HCT116 (cell line): ENCODE measurements at regions not wholly inside any gene's neighbourhood (a gene's known extent, or its start where the extent isn't known, plus 50 kb on each side); places are given as distances from the start of the nearest gene placed in this dataset.

ENCODE experiments used
- EGR1 ChIP-seq: IDR thresholded peaks from 2 replicates; pipeline ENCODE4 v1.6.1; 2012; ENCODE audit warnings: low read depth
- ELF1 ChIP-seq: IDR thresholded peaks from 2 replicates; pipeline ENCODE4 v1.6.1; 2012; ENCODE audit warnings: low read depth, borderline replicate concordance
- EZH2 ChIP-seq: fragments of 200-600 bp; sonication (generic); IDR thresholded peaks from 2 replicates; pipeline ENCODE4 v1.6.1; 2017; ENCODE audit warnings: antibody characterized with exemption, mixed run types
- EZH2phosphoT487 ChIP-seq: fragments of 200-600 bp; IDR thresholded peaks from 2 replicates; pipeline ENCODE4 v1.6.1; 2018; ENCODE audit warnings: antibody characterized with exemption, borderline replicate concordance
- POLR2A ChIP-seq: IDR thresholded peaks from 2 replicates; pipeline ENCODE4 v1.7.0; 2011; ENCODE audit warnings: borderline replicate concordance; ENCODE audit not compliant: insufficient read depth, insufficient read length; ENCODE audit errors: extremely low read depth
- POLR2AphosphoS5 ChIP-seq: IDR thresholded peaks from 2 replicates; pipeline ENCODE4 v1.6.1; 2011; ENCODE audit warnings: mild to moderate bottlenecking, low read depth, low read length, moderate library complexity
- SP1 ChIP-seq: IDR thresholded peaks from 2 replicates; pipeline ENCODE4 v1.6.1; 2012; ENCODE audit warnings: low read depth
- TF ChIP-seq, protein P1 (sequence below), 3 experiments: fragments of 200-600 bp in 1 of 3; sonication (generic) in 1 of 3; IDR thresholded peaks in 2 of 3; conservative IDR thresholded peaks in 1 of 3; 2 replicates each; pipeline ENCODE4 v1.5.1; 2012 to 2017; ENCODE audit warnings: low read depth in 2 of 3, low read length in 2 of 3, antibody characterized with exemption in 1 of 3, borderline replicate concordance in 1 of 3, control low read depth in 1 of 3, mild to moderate bottlenecking in 1 of 3, mixed read lengths in 1 of 3, mixed run types in 1 of 3, moderate library complexity in 1 of 3; ENCODE audit not compliant: insufficient read depth in 1 of 3
- TF ChIP-seq, protein P2 (sequence below): IDR thresholded peaks from 2 replicates; pipeline ENCODE4 v1.6.1; 2012; ENCODE audit warnings: low read depth

DNA sequence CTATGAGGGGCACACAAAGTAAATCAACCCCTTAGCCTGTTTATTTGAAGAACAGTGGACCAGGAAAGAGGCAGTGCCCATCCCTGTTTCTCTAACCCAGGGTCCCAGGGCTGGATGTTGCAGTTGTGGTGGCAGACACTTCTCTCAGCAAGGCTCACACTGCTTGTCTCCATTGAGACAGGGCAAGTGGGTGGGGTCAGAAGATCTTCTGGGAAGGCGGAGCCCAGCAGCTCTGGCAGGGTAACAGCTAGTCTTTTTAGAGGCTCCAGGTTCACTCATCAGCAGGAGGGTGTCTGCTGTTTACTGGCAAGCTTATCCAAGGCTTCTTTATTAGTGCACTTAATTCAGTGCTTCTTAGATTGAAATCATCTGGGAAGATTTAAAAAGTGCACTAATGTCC lies 659.8 kb upstream of the DIPK2B start:
- TF ChIP-seq, protein P1, sequence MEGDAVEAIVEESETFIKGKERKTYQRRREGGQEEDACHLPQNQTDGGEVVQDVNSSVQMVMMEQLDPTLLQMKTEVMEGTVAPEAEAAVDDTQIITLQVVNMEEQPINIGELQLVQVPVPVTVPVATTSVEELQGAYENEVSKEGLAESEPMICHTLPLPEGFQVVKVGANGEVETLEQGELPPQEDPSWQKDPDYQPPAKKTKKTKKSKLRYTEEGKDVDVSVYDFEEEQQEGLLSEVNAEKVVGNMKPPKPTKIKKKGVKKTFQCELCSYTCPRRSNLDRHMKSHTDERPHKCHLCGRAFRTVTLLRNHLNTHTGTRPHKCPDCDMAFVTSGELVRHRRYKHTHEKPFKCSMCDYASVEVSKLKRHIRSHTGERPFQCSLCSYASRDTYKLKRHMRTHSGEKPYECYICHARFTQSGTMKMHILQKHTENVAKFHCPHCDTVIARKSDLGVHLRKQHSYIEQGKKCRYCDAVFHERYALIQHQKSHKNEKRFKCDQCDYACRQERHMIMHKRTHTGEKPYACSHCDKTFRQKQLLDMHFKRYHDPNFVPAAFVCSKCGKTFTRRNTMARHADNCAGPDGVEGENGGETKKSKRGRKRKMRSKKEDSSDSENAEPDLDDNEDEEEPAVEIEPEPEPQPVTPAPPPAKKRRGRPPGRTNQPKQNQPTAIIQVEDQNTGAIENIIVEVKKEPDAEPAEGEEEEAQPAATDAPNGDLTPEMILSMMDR (IDR thresholded peaks at IDR 0.05 in 2 of 3, conservative IDR thresholded peaks at IDR 0.05 in 1 of 3; ENCODE audit: borderline replicate concordance in 1 of 3, insufficient read depth in 1 of 3, low read depth in 2 of 3, low read length in 2 of 3): no peak
- TF ChIP-seq, protein P2, sequence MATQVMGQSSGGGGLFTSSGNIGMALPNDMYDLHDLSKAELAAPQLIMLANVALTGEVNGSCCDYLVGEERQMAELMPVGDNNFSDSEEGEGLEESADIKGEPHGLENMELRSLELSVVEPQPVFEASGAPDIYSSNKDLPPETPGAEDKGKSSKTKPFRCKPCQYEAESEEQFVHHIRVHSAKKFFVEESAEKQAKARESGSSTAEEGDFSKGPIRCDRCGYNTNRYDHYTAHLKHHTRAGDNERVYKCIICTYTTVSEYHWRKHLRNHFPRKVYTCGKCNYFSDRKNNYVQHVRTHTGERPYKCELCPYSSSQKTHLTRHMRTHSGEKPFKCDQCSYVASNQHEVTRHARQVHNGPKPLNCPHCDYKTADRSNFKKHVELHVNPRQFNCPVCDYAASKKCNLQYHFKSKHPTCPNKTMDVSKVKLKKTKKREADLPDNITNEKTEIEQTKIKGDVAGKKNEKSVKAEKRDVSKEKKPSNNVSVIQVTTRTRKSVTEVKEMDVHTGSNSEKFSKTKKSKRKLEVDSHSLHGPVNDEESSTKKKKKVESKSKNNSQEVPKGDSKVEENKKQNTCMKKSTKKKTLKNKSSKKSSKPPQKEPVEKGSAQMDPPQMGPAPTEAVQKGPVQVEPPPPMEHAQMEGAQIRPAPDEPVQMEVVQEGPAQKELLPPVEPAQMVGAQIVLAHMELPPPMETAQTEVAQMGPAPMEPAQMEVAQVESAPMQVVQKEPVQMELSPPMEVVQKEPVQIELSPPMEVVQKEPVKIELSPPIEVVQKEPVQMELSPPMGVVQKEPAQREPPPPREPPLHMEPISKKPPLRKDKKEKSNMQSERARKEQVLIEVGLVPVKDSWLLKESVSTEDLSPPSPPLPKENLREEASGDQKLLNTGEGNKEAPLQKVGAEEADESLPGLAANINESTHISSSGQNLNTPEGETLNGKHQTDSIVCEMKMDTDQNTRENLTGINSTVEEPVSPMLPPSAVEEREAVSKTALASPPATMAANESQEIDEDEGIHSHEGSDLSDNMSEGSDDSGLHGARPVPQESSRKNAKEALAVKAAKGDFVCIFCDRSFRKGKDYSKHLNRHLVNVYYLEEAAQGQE: no peak
- TF ChIP-seq SP1 (no peak), EZH2 (no peak), EZH2phosphoT487 (no peak), POLR2AphosphoS5 (no peak), POLR2A (no peak), ELF1 (no peak), EGR1 (no peak)
